ENCODE measurements at regions not wholly inside any gene's neighbourhood (a gene's known extent, or its start where the extent isn't known, plus 50 kb on each side); places are given as distances from the start of the nearest gene placed in this dataset.

DNA sequence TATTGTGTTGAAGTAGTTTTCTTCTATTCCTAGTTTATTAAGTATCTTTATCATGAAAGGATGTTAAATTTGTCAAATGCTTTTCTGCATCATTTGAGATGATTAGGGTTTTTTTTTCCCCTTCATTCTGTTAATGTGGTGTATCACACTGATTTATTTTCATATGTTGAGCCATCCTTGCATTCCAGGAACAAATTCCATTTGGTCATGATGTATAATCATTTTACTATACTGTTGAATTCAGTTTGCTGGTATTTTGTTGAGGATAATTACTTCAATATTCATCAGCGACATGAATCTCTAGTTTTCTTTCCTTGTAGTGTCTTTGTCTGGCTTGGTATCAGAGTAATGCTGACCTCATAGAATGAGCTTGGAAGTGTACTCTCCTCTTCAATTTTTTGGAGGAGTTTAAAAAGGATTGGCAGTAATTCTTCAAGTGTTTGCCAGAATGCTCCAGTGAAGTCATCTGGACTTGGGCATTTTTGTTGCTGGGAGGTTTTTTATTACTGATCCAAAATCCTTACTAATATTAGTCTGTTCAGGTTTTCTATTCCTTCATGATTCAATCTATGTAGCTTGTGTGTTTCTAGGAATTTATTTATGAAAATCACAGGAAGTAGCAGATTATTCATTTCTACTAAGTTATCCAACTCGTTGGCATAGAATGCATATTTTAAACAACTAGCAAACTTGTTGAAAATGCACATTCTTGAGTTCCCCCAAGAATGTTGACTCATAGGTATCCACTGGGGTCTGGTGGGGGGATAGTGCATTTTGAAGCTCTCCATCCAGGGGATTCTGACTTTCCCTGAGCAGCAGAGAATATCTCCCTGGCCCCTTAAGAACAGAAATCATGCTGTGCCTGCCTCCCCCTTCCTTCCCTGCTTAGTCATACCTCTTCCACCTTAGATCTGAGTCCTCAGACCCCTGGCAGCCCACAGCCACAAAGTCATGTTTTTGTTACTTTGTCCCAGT, 187.1 kb downstream of the BMP7 start:
- Mint-ChIP-seq H3K27ac (no peak overlapping the region), H3K9me3 (peaks cover 4% of the 10 kb centered on the region), H3K4me1 (no peaks in the 10 kb centered on the region), H3K27me3 (peaks cover 2% of the 10 kb centered on the region), H3K36me3 (no peaks in the 10 kb centered on the region), H3K4me3 (no peak overlapping the region)

DNA sequence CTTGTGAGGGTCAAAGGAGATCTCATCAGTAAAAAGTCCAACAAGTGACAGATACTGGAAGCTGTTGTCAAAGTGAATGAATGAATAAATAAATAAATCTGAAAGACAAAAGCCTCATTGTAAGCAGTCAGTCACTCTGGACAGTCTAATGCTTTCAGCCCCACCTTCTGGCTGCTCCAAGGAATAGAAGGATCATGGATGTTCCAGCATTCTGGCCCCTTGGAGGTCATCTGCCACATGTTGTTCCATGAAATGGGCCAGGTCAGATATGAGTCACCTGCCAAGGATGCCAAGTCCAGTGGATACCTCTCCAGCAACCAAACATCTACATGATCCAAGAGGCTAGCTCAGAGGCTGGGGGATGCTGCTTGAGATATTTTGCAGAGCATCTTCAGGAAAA, 185.6 kb downstream of the BMP7 start:
- Mint-ChIP-seq H3K4me1 (no peaks in the 10 kb centered on the region), H3K36me3 (no peaks in the 10 kb centered on the region), H3K27ac (no peak overlapping the region), H3K9me3 (peaks cover 4% of the 10 kb centered on the region), H3K4me3 (no peak overlapping the region), H3K27me3 (peaks cover 2% of the 10 kb centered on the region)

DNA sequence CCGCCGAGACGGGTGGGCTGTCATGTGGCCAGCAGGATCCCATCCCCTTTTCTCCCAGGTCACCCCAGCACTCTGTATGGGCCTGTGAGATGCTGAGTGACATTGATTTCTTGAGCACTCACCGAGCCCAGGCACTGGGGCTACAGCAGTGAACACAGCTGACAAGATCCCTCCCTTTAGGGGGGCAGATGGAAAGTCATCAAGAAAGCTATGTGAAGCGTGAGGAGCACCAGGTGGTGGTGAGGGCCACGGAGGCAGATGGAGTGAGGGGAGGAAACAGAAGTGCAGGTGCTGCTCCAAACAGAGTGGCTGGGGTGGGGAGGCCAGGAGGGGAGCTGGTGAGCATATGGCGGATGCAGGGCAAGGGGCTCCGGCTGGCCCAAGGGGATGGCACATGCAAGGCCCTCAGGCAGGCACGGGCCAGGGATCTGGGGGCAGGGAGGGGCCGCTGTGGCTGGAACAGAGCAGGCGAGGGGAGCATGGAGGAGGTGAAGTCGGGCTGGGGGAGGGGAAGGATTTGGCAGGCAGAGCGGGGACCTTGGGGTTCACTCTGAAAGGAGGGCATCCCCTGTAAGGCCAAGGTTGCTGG, 184.0 kb downstream of the BMP7 start:
- Mint-ChIP-seq H3K9me3 (peaks cover 4% of the 10 kb centered on the region), H3K27ac (no peak overlapping the region), H3K36me3 (no peaks in the 10 kb centered on the region), H3K4me3 (no peak overlapping the region), H3K27me3 (peaks cover 3% of the 10 kb centered on the region), H3K4me1 (no peaks in the 10 kb centered on the region)

DNA sequence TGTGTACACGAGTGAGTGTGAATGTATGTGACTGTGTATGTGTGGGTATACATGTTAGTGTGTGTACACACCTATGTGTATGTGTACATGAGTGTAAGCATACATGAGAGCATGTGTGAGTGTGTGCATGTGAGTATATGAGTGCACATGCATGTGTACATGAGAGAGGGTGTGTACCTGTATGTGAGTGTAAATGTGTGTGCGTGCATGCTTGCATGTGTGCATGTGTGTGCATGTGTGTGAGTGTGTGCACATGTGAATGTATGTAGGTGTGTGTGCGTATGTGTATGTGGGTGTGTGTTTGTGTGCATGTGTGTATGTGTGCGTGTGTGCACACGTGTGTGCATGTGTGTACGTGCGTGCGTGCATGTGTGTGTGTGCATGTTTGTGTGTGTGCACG, 183.4 kb downstream of the BMP7 start:
- peaks cover 4% of the 10 kb centered on the region for H3K9me3 Mint-ChIP-seq
- H3K27ac Mint-ChIP-seq = no peak overlapping the region
- H3K4me1 Mint-ChIP-seq = no peaks in the 10 kb centered on the region
- no peak overlapping the region for H3K4me3 Mint-ChIP-seq
- peaks cover 3% of the 10 kb centered on the region for H3K27me3 Mint-ChIP-seq
- H3K36me3 Mint-ChIP-seq = no peaks in the 10 kb centered on the region

DNA sequence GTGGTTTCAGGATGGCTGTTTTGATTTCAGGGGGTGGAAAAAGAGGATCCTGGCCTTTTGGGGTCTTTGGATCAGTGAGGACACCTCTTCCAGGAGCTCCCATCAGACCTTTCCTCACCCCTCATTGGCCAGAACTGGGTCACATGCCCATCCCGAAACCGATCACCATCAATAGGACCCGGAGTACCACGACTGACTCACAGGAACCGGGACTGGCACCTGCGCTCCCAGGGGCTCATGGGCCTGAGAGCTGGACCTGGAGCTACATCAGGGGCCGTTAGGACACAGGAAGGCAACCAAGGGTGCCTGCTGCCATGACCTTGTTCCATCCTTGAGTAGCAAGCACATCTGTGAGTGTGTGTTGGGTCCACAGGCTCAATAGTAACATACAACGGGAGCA, 180.4 kb downstream of the BMP7 start:
- no peak overlapping the region for H3K27ac Mint-ChIP-seq
- peaks cover 3% of the 10 kb centered on the region for H3K4me1 Mint-ChIP-seq
- no peak overlapping the region for H3K4me3 Mint-ChIP-seq
- peaks cover 3% of the 10 kb centered on the region for H3K27me3 Mint-ChIP-seq
- no peaks in the 10 kb centered on the region for H3K36me3 Mint-ChIP-seq
- H3K9me3 Mint-ChIP-seq = no peaks in the 10 kb centered on the region

DNA sequence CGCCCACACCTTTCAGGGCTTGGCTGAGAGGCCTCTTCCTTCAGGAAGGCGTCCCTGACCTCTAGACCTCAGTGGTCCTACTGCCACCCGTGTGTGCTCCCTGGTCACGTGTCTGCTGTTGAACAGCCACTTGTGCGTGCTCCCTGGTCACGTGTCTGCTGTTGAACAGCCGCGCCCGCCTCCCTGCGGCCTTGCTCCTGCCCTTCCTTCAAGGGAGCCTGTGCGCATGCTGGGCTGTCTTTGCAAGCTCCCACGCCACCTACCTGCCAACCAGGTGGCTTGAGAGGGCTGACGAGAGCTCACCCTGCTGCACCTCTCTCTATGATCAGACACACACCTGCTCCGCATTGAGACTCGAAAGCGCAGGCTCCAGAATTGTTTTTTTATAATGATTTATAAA, 179.3 kb downstream of the BMP7 start:
- Mint-ChIP-seq H3K4me1 (peaks cover 12% of the 10 kb centered on the region), H3K27me3 (peaks cover 3% of the 10 kb centered on the region)

DNA sequence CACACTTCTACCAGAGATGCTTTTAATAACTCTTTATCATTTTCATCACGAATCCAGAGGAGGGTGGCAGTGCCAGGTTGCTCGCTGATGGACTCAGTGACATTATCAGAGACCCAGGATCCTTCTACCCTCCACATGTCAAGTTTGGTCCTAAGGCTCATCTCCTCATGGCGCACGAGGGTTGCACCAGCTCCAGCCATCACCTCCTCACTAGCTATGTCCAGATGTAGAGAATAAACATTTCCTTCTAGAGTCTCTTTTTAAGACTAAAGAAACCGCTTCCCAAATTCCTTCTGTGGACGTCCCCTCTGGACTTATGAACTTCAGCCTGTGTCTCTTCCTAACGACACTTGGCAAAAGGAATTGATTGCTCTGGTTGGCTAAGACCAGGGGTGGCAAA, 178.7 kb downstream of the BMP7 start:
- Mint-ChIP-seq H3K27me3 (peaks cover 1% of the 10 kb centered on the region), H3K36me3 (no peaks in the 10 kb centered on the region), H3K4me3 (no peak overlapping the region), H3K4me1 (peaks cover 16% of the 10 kb centered on the region), H3K9me3 (no peaks in the 10 kb centered on the region), H3K27ac (no peak overlapping the region)

More for the DNA sequence above, 179.3 kb downstream of the BMP7 start:
- no peak overlapping the region for H3K4me3 Mint-ChIP-seq
- H3K9me3 Mint-ChIP-seq = no peaks in the 10 kb centered on the region
- H3K36me3 Mint-ChIP-seq = no peaks in the 10 kb centered on the region
- no peak overlapping the region for H3K27ac Mint-ChIP-seq

DNA sequence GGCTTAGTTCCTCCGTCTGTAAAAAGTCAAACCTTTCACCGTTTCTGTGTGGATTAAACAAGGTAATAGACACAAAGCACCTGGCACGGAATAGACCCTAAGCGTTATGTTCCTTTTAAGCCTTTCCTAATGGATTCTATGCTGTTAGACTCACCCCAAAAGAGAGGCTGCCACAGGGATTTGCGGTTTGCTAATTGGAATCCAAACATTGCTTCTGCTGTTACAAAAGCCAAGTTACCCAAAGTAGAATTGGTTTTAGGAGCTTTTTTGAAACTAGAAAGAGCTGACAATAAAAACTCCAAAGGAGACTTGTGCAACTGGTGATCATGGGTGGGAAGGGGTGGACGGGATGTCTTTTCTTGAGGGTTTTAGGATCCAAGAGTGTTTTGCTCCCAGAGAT, 178.0 kb downstream of the BMP7 start:
- Mint-ChIP-seq H3K27ac (no peak overlapping the region), H3K36me3 (no peaks in the 10 kb centered on the region), H3K27me3 (peaks cover 1% of the 10 kb centered on the region)

DNA sequence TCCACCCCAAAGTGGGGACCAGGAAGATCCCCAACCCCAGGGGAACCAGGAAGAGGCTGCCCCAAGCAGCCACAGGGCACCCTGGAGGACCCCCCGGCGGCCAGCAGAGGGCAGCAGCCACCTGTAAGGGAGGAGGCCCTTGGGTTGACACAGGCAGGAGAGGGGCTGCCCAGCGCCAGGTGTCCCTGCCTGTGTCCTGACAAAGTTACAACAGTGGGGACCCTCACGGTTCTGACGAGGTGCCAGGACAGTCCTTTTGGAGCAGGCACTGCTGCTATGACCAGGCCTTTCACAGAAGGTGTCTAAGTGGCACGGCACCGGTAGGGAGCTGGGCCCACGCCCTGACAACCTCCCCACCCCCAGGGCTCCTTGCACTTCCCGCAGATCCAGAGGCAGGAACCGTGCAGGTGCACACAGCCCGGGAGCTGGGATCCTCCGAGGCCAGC, 176.7 kb downstream of the BMP7 start:
- Mint-ChIP-seq H3K4me1 (peaks cover 16% of the 10 kb centered on the region), H3K27ac (no peak overlapping the region), H3K36me3 (no peaks in the 10 kb centered on the region), H3K27me3 (peaks cover 3% of the 10 kb centered on the region), H3K9me3 (no peaks in the 10 kb centered on the region), H3K4me3 (no peak overlapping the region)

More for the DNA sequence above, 178.0 kb downstream of the BMP7 start:
- H3K4me1 Mint-ChIP-seq = peaks cover 16% of the 10 kb centered on the region
- H3K4me3 Mint-ChIP-seq = no peak overlapping the region
- H3K9me3 Mint-ChIP-seq = no peaks in the 10 kb centered on the region

DNA sequence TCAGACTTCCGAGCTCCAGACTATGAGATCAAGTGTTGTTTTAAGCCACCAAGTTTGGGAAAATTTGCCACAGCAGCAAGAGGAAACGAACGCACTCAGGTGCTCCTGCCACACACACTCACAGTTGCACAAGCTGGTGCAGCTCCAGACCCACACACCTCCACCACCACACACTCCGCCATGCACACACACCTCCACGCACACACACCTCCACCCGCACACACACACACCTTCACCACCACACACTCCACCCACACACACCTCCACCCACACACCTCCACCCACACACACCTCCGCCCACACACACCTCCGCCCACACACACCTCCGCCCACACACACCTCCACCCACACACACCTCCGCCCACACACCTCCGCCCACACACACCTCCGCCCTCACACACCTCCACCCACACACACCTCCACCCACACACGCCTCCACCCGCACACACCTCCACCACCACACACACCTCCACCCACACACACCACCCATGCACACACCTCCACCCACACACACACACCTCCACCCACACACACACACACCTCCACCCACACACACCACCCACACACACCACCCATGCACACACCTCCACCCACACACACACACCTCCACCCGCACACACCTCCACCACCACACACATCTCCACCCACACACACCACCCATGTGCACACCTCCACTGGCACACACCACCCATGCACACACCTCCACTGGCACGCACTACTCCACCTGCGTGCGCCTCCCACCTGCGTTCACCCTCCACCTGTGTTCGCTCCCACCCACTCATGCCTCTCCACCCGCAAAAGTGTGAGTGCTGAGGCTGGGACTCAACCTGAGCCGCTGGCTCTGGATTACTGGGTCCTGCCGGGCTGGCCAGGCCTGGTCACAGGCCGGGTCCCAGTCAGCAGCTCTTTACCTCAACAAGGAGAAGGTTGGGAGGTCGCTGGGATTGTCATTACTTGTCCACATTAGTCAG, 175.6 kb downstream of the BMP7 start:
- H3K4me3 Mint-ChIP-seq = no peak overlapping the region
- peaks cover 3% of the 10 kb centered on the region for H3K27me3 Mint-ChIP-seq
- peak overlapping the region; percentile 91 for H3K27ac Mint-ChIP-seq
- H3K9me3 Mint-ChIP-seq = no peaks in the 10 kb centered on the region
- H3K36me3 Mint-ChIP-seq = no peaks in the 10 kb centered on the region
- H3K4me1 Mint-ChIP-seq = peaks cover 16% of the 10 kb centered on the region

DNA sequence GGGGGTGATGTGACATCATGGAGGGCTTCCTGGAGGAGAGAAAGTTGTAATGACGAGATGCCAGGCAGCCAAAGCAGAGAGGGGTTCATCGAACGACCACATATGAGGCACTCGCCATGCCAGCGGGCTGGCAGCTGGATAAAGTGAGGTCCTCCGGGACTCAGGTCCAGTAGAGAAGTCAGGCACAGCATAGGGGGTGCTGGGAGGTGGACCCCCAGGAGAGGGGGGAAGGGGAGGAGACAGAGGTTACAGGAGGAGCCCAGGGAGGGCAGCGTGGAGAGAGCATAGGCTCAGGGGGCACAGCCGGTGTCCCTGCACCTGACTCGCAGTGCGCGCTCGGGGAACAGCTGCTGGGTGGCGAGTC, 174.7 kb downstream of the BMP7 start:
- peaks cover 3% of the 10 kb centered on the region for H3K27me3 Mint-ChIP-seq
- no peak overlapping the region for H3K27ac Mint-ChIP-seq
- H3K9me3 Mint-ChIP-seq = no peaks in the 10 kb centered on the region
- no peaks in the 10 kb centered on the region for H3K36me3 Mint-ChIP-seq
- H3K4me1 Mint-ChIP-seq = peaks cover 16% of the 10 kb centered on the region
- H3K4me3 Mint-ChIP-seq = no peak overlapping the region

DNA sequence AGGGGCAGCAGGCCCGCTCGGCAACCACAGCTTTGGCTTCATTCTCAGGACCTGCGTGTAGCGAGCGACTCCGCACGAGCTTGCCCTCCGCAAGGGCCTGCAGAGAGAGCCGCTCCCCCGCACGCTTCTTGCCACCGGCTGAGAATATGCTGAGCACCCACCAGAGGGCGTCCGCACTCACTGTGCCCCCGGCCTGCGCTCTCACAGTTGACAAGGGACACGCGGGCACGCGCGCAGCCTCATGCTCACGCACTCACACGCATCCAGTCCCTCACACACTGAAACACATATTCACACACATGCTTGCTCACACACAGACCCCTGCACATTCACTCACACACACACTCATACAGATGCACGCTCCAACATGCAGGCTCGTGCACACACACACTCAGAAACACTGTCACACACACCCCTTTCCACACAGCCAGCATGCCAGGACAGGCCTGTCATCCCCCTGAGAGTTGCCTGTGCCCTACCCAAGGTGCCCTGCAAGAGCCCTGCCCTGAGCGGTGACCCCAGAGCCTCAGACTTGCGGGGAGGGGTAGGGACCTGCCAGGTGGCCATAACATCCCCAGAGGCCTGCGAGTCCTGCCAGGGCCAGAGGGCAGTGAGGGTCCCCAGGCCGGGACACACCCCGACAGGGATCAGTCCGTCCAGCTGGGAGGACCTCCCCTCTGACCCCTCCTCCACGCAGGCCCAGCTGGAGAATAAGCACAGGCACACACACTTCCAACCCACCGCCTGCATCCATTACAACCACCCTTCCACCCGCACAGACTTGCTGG, 174.1 kb downstream of the BMP7 start:
- H3K4me3 Mint-ChIP-seq = no peak overlapping the region
- no peaks in the 10 kb centered on the region for H3K9me3 Mint-ChIP-seq
- H3K27ac Mint-ChIP-seq = no peak overlapping the region
- peaks cover 16% of the 10 kb centered on the region for H3K4me1 Mint-ChIP-seq
- peaks cover 1% of the 10 kb centered on the region for H3K27me3 Mint-ChIP-seq
- no peaks in the 10 kb centered on the region for H3K36me3 Mint-ChIP-seq

DNA sequence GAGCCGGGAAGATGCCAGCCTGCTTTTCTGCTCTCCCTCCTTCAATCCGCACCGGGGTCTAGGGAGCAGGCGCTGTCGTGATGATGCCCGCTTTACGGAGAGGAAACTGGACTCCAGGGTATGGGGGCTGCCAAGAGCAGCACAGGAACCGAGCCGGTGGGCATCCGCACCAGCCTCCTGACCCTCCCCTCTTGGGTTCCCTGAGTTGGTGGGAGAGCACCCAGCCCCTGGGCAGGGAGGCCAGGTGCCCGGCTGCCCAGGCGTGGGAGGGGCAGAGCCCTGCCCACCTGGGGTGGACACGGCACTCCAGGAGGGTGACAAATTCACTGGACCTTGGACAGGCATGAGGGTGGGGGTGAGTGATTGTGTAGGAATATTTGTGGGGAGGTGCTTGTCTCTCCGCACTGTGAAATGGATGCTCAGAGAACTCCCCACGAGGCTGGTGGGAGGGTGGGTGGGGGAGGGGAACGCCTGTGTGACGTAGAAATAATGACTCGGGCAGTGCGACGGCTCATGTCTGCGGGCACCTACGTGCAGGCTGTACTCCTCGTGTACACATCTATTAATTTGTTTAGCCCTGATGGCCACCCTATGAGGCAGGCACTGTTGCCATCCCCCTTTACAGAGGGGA, 173.4 kb downstream of the BMP7 start:
- Mint-ChIP-seq H3K36me3 (no peaks in the 10 kb centered on the region), H3K4me1 (peaks cover 16% of the 10 kb centered on the region), H3K27ac (no peak overlapping the region), H3K27me3 (peaks cover 1% of the 10 kb centered on the region), H3K4me3 (no peak overlapping the region), H3K9me3 (no peaks in the 10 kb centered on the region)

DNA sequence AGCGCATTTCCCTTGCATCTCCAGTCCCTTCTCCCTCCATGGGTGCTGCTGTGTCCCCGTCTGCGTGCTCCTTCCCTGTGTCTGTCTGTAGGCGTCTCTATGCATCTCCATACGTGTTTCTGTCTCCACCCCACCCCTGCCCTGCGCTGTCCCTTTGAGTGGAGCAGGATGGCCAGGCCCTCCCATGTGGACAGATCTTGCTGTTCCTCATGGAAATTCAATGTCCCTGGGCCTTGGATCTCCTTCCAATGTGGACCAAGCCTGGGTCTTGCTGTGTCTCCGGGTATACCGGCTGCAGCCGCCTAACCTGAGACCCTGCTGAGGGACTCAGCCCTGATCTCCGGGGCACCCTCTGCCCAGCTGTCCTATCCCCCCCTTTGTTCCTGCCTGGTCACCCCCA, 172.7 kb downstream of the BMP7 start:
- H3K4me1 Mint-ChIP-seq = peaks cover 16% of the 10 kb centered on the region
- no peaks in the 10 kb centered on the region for H3K9me3 Mint-ChIP-seq
- no peaks in the 10 kb centered on the region for H3K36me3 Mint-ChIP-seq
- H3K27me3 Mint-ChIP-seq = peaks cover 1% of the 10 kb centered on the region
- H3K27ac Mint-ChIP-seq = no peak overlapping the region
- H3K4me3 Mint-ChIP-seq = no peak overlapping the region
